Fibroblast of lung (primary cell): ENCODE measurements at regions not wholly inside any gene's neighbourhood (a gene's known extent, or its start where the extent isn't known, plus 50 kb on each side); places are given as distances from the start of the nearest gene placed in this dataset.

ENCODE experiments used
- DNase-seq, 2 donors: peaks; one replicate each; pipeline versions ENCODE4 v3.0.0 to v3.0.0-alpha.2; 2010; ENCODE audit warnings: low read depth in 2 of 2
- H2AFZ ChIP-seq: 2 replicates; pipeline ENCODE4 v1.5.1; 2012; ENCODE audit warnings: low read length, control low read depth, inconsistent platforms
- H3K27ac ChIP-seq: 2 replicates; pipeline ENCODE4 v1.5.1; 2011; ENCODE audit warnings: low read length, control low read depth; ENCODE audit not compliant: insufficient read depth
- H3K27me3 ChIP-seq: 2 replicates; pipeline ENCODE4 v1.5.1; 2011; ENCODE audit warnings: mild to moderate bottlenecking, low read length; ENCODE audit not compliant: control insufficient read depth, insufficient read depth
- H3K36me3 ChIP-seq: 2 replicates; pipeline ENCODE4 v1.5.1; 2011; ENCODE audit warnings: low read length; ENCODE audit not compliant: control insufficient read depth, insufficient read depth
- H3K4me1 ChIP-seq: 2 replicates; pipeline ENCODE4 v1.5.1; 2011; ENCODE audit warnings: low read length; ENCODE audit not compliant: control insufficient read depth, insufficient read depth; ENCODE audit errors: extremely low read depth
- H3K4me2 ChIP-seq: 2 replicates; pipeline ENCODE4 v1.5.1; 2011; ENCODE audit warnings: low read length, control low read depth; ENCODE audit not compliant: insufficient read depth; ENCODE audit errors: extremely low read depth
- H3K4me3 ChIP-seq, 4 experiments: fragments of 200-600 bp in 1 of 4; sonication (generic) in 1 of 4; replicated peaks in 1 of 4; 2 replicates each; pipeline ENCODE4 v1.5.1; 2011 to 2016; ENCODE audit warnings: low read length in 4 of 4, low read depth in 3 of 4, mild to moderate bottlenecking in 3 of 4, control low read depth in 2 of 4, inconsistent platforms in 1 of 4, mixed read lengths in 1 of 4; ENCODE audit not compliant: insufficient read depth in 1 of 4; ENCODE audit errors: control extremely low read depth in 1 of 4
- H3K79me2 ChIP-seq: 2 replicates; pipeline ENCODE4 v1.5.1; 2012; ENCODE audit warnings: mild to moderate bottlenecking, low read length, inconsistent platforms; ENCODE audit not compliant: control insufficient read depth, insufficient read depth
- H3K9ac ChIP-seq: 2 replicates; pipeline ENCODE4 v1.5.1; 2011; ENCODE audit warnings: mild to moderate bottlenecking, low read length, control low read depth; ENCODE audit not compliant: insufficient read depth
- H3K9me3 ChIP-seq: 2 replicates; pipeline ENCODE4 v1.5.1; 2012; ENCODE audit warnings: low read depth, low read length; ENCODE audit not compliant: control insufficient read depth, insufficient read depth
- H4K20me1 ChIP-seq: 2 replicates; pipeline ENCODE4 v1.5.1; 2011; ENCODE audit warnings: low read length; ENCODE audit not compliant: control insufficient read depth, insufficient read depth; ENCODE audit errors: extremely low read depth
- EZH2 ChIP-seq: IDR thresholded peaks from 2 replicates; pipeline ENCODE4 v1.5.1; 2012; ENCODE audit warnings: low read length, control low read depth, mild to moderate bottlenecking; ENCODE audit errors: missing control alignments
- TF ChIP-seq, protein P1 (sequence below), 2 donors: IDR thresholded peaks in 1 of 2; conservative IDR thresholded peaks in 1 of 2; 1 replicate in 1 of 2; 2 replicates in 1 of 2; pipeline ENCODE4 v1.5.1; 2011 to 2012; ENCODE audit warnings: low read length in 2 of 2, control low read depth in 1 of 2, inconsistent platforms in 1 of 2, low read depth in 1 of 2, mild to moderate bottlenecking in 1 of 2

DNA sequence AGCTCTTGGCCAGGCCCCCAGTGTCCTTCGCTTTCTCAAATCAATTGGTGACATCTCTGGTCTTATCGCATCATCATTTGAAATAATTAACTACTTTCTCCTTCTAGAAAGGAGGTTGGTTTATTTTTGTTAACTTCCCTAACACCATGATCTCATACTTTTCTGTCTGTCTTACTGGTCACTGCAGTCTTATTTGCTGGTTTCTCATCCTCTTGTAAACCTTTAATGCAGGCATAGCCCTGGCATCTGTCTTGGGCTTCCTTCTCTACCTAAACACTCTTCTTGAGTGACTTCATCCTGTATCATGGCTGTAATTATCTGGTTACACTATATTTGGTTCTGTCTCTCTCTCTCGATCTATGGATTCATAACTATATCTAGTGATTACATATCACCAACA lies 152.8 kb downstream of the CYSLTR2 start:
- Histone ChIP-seq H3K4me3 (no peak overlapping the region), H3K9me3 (no peaks in the 10 kb centered on the region), H3K9ac (no peak overlapping the region), H2AFZ (no peak overlapping the region), H3K79me2 (no peaks in the 10 kb centered on the region), H3K27me3 (no peaks in the 10 kb centered on the region), H4K20me1 (no peaks in the 10 kb centered on the region), H3K36me3 (no peaks in the 10 kb centered on the region), H3K27ac (no peak overlapping the region), H3K4me1 (peaks cover 6% of the 10 kb centered on the region), H3K4me2 (no peak overlapping the region)
- TF ChIP-seq EZH2 = no peak
- peak in 1 of 2 donors; percentile 36 for DNase-seq

DNA sequence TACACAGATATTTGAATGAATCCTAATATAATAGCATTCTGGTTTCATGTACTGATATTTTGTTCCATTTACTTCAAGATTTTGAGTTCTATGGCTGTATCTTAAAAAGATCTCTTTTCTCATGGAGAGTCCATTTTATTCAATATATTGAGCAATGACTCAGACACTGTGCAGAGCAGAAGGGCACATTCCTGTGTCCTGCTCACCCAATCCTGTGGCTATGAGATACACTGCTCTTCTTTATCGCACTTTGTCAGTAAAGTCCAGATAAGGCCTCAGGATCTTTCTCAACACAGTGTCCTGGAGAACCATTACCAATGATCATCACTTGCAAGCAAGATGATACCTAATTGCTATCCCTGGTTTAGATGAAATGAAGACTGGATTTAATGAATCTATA lies 155.0 kb downstream of the CYSLTR2 start:
- no peak overlapping the region for H3K4me2 ChIP-seq

DNA sequence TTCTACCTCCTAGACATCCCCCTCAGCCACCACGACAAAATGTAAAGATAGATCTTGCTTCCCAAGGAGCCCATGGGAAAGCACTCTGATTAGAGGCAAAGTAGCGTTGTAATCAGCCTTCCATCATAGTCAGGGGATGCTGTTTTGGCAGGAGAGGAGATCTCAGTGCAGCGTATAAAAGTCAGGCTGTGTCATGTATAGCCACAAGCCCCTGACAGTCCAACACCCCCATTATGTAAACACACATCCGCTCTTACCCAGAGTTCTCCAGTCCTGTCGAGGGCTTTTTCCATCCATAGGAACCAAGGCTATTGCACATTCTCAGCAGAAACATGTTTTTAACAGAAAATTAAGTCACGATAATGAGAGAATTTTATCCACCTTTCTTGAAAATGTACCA lies 156.3 kb downstream of the CYSLTR2 start:
- Histone ChIP-seq H3K9ac (no peak overlapping the region), H3K4me3 (no peak overlapping the region), H4K20me1 (no peaks in the 10 kb centered on the region), H3K27me3 (no peaks in the 10 kb centered on the region), H3K36me3 (no peaks in the 10 kb centered on the region), H3K9me3 (no peaks in the 10 kb centered on the region), H3K4me2 (no peak overlapping the region), H2AFZ (peak overlapping the region; percentile 68), H3K79me2 (no peaks in the 10 kb centered on the region), H3K4me1 (peaks cover 6% of the 10 kb centered on the region), H3K27ac (no peak overlapping the region)
- peak in 1 of 2 donors; percentile 50 for DNase-seq
- TF ChIP-seq, protein P1, sequence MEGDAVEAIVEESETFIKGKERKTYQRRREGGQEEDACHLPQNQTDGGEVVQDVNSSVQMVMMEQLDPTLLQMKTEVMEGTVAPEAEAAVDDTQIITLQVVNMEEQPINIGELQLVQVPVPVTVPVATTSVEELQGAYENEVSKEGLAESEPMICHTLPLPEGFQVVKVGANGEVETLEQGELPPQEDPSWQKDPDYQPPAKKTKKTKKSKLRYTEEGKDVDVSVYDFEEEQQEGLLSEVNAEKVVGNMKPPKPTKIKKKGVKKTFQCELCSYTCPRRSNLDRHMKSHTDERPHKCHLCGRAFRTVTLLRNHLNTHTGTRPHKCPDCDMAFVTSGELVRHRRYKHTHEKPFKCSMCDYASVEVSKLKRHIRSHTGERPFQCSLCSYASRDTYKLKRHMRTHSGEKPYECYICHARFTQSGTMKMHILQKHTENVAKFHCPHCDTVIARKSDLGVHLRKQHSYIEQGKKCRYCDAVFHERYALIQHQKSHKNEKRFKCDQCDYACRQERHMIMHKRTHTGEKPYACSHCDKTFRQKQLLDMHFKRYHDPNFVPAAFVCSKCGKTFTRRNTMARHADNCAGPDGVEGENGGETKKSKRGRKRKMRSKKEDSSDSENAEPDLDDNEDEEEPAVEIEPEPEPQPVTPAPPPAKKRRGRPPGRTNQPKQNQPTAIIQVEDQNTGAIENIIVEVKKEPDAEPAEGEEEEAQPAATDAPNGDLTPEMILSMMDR (conservative IDR thresholded peaks at IDR 0.05 in 1 of 2, IDR thresholded peaks at IDR 0.05 in 1 of 2; ENCODE audit: low read depth in 1 of 2, low read length in 2 of 2) = no peak
- TF ChIP-seq EZH2 = no peak

More for the DNA sequence above, 155.0 kb downstream of the CYSLTR2 start:
- Histone ChIP-seq H3K9ac (no peak overlapping the region), H3K79me2 (no peaks in the 10 kb centered on the region), H3K9me3 (no peaks in the 10 kb centered on the region), H3K4me1 (peaks cover 6% of the 10 kb centered on the region), H3K27ac (no peak overlapping the region), H4K20me1 (no peaks in the 10 kb centered on the region), H3K36me3 (no peaks in the 10 kb centered on the region), H2AFZ (no peak overlapping the region), H3K4me3 (no peak overlapping the region), H3K27me3 (no peaks in the 10 kb centered on the region)
- TF ChIP-seq, protein P1 (conservative IDR thresholded peaks at IDR 0.05 in 1 of 2, IDR thresholded peaks at IDR 0.05 in 1 of 2; ENCODE audit: low read depth in 1 of 2, low read length in 2 of 2) = no peak
- TF ChIP-seq EZH2 = no peak
- DNase-seq = peak in 1 of 2 donors; percentile 72
